ENCODE measurements at regions not wholly inside any gene's neighbourhood (a gene's known extent, or its start where the extent isn't known, plus 50 kb on each side); places are given as distances from the start of the nearest gene placed in this dataset.

GRCh38 chr18:64519201-64519600 lies 370.3 kb upstream of the LINC00305 start:
- TF ChIP-seq, protein P1, sequence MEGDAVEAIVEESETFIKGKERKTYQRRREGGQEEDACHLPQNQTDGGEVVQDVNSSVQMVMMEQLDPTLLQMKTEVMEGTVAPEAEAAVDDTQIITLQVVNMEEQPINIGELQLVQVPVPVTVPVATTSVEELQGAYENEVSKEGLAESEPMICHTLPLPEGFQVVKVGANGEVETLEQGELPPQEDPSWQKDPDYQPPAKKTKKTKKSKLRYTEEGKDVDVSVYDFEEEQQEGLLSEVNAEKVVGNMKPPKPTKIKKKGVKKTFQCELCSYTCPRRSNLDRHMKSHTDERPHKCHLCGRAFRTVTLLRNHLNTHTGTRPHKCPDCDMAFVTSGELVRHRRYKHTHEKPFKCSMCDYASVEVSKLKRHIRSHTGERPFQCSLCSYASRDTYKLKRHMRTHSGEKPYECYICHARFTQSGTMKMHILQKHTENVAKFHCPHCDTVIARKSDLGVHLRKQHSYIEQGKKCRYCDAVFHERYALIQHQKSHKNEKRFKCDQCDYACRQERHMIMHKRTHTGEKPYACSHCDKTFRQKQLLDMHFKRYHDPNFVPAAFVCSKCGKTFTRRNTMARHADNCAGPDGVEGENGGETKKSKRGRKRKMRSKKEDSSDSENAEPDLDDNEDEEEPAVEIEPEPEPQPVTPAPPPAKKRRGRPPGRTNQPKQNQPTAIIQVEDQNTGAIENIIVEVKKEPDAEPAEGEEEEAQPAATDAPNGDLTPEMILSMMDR (IDR thresholded peaks at IDR 0.05) = no peak
- TF ChIP-seq POLR2A (IDR thresholded peaks at IDR 0.05) (no peak), EP300 (IDR thresholded peaks at IDR 0.05) (no peak), POLR2AphosphoS5 (IDR thresholded peaks at IDR 0.05) (no peak)
